Neural progenitor cell (in vitro differentiated cells): ENCODE measurements at regions not wholly inside any gene's neighbourhood (a gene's known extent, or its start where the extent isn't known, plus 50 kb on each side); places are given as distances from the start of the nearest gene placed in this dataset.
A peak's percentile ranks its signal among the peaks of the same experiment; 100 is the strongest.

Source experiments
- DNase-seq: peaks from one replicate; pipeline ENCODE4 v3.0.0-alpha.2; 2016; ENCODE audit warnings: low spot score
- H2AFZ ChIP-seq: fragments of 200-600 bp; sonication (generic); replicated peaks from 2 replicates; pipeline ENCODE4 v1.6.1; 2016; ENCODE audit warnings: antibody characterized with exemption
- H3F3A ChIP-seq: fragments of 200-600 bp; sonication (generic); 2 replicates; pipeline ENCODE4 v1.6.1; 2016; ENCODE audit warnings: antibody characterized with exemption, low read depth
- H3K27ac ChIP-seq: fragments of 200-600 bp; sonication (generic); 2 replicates; pipeline ENCODE4 v1.5.1; 2016; ENCODE audit warnings: mild to moderate bottlenecking
- H3K27me3 ChIP-seq: fragments of 200-600 bp; sonication (generic); 2 replicates; pipeline ENCODE4 v1.6.1; 2016; ENCODE audit warnings: mild to moderate bottlenecking, moderate library complexity
- H3K36me3 ChIP-seq: fragments of 200-600 bp; sonication (generic); 2 replicates; pipeline ENCODE4 v1.5.1; 2016
- H3K4me1 ChIP-seq: fragments of 200-600 bp; sonication (generic); 2 replicates; pipeline ENCODE4 v1.6.1; 2016; ENCODE audit warnings: mixed run types
- H3K4me2 ChIP-seq: fragments of 200-600 bp; sonication (generic); 2 replicates; pipeline ENCODE4 v1.6.1; 2016
- H3K4me3 ChIP-seq: fragments of 200-600 bp; sonication (generic); 2 replicates; pipeline ENCODE4 v1.5.1; 2016
- H3K79me2 ChIP-seq: fragments of 200-600 bp; sonication (generic); 2 replicates; pipeline ENCODE4 v1.6.1; 2016; ENCODE audit warnings: low read depth
- H3K9ac ChIP-seq: fragments of 200-600 bp; sonication (generic); 2 replicates; pipeline ENCODE4 v1.6.1; 2016
- H3K9me3 ChIP-seq: fragments of 200-600 bp; sonication (generic); 2 replicates; pipeline ENCODE4 v1.5.1; 2016; ENCODE audit warnings: low read depth
- H4K20me1 ChIP-seq: fragments of 200-600 bp; sonication (generic); 2 replicates; pipeline ENCODE4 v1.6.1; 2016; ENCODE audit warnings: low read depth
- H3K27ac Mint-ChIP-seq: 3 replicates; pipeline ENCODE4 v1.8.0; 2021; ENCODE audit warnings: mixed read lengths
- H3K27me3 Mint-ChIP-seq: 2 replicates; pipeline ENCODE4 v1.8.0; 2022; ENCODE audit warnings: low read depth, mild to moderate bottlenecking, inconsistent platforms, moderate library complexity, mixed read lengths; ENCODE audit not compliant: insufficient read depth
- H3K36me3 Mint-ChIP-seq: 3 replicates; pipeline ENCODE4 v1.8.0; 2021; ENCODE audit warnings: mixed read lengths
- H3K4me1 Mint-ChIP-seq: 3 replicates; pipeline ENCODE4 v1.8.0; 2021; ENCODE audit warnings: mixed read lengths
- H3K4me3 Mint-ChIP-seq: 3 replicates; pipeline ENCODE4 v1.8.0; 2021; ENCODE audit warnings: mild to moderate bottlenecking, moderate library complexity, mixed read lengths
- H3K9me3 Mint-ChIP-seq: 3 replicates; pipeline ENCODE4 v1.8.0; 2020; ENCODE audit warnings: mixed read lengths
- EZH2 ChIP-seq: fragments of 200-600 bp; sonication (generic); IDR thresholded peaks from 2 replicates; pipeline ENCODE4 v1.6.1; 2017; ENCODE audit warnings: antibody characterized with exemption, mild to moderate bottlenecking, moderate library complexity
- EZH2phosphoT487 ChIP-seq: fragments of 200-600 bp; sonication (generic); IDR thresholded peaks from 2 replicates; pipeline ENCODE4 v1.6.1; 2017; ENCODE audit warnings: antibody characterized with exemption
- TF ChIP-seq, protein P1 (sequence below): fragments of 200-600 bp; sonication (generic); IDR thresholded peaks from 2 replicates; pipeline ENCODE4 v1.5.1; 2017; ENCODE audit warnings: antibody characterized with exemption, mild to moderate bottlenecking

DNA sequence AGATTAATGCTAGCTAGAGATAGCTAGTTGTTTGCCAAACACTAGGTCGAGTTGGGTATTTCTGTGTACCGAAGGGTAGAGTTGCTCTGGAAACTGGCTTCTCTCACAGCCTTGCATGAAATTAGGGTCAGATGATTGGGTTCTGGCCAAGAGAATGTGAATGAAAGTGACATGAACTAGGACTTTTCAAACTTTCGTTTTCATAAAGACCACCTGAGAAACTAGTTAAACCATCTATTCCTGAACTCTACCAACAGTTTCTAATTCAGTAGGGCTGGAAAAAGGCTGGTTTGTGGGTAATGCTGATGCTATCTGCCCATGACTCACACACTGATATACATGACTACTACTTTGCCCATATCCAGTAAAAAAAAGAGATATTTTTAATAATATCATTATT lies 157.6 kb downstream of the GASK1B start:
- H2AFZ ChIP-seq: no peak overlapping the region
- peaks cover 33% of the 10 kb centered on the region for H3K4me1 Mint-ChIP-seq

DNA sequence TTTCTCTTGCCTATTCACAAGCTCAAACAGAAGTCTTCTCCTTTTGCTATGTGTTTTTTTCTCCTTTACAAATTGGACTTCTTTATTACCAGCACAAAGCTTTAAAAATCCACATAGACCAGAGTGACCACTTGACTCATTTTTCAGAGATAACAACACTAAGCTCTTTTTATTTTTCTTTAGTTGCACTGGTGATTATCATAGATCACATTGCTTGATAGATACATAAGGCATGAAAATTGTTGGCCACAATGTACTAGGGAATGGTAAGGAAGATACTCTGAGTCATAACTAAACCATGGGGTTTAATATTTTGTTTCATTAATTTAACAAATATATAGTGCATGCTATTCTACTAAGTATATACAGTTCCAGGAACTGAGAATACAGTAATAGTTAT lies 159.0 kb downstream of the GASK1B start:
- Histone ChIP-seq H3K27me3 (no peaks in the 10 kb centered on the region), H3K4me1 (peaks cover 8% of the 10 kb centered on the region), H3F3A (no peaks in the 10 kb centered on the region), H3K36me3 (no peaks in the 10 kb centered on the region), H3K4me2 (no peak overlapping the region), H4K20me1 (no peaks in the 10 kb centered on the region), H3K79me2 (no peaks in the 10 kb centered on the region), H2AFZ (no peak overlapping the region), H3K27ac (no peak overlapping the region), H3K9me3 (no peaks in the 10 kb centered on the region), H3K9ac (no peak overlapping the region), H3K4me3 (no peak overlapping the region)
- no peaks in the 10 kb centered on the region for H3K36me3 Mint-ChIP-seq
- DNase-seq: no peak
- TF ChIP-seq EZH2phosphoT487: no peak
- TF ChIP-seq, protein P1, sequence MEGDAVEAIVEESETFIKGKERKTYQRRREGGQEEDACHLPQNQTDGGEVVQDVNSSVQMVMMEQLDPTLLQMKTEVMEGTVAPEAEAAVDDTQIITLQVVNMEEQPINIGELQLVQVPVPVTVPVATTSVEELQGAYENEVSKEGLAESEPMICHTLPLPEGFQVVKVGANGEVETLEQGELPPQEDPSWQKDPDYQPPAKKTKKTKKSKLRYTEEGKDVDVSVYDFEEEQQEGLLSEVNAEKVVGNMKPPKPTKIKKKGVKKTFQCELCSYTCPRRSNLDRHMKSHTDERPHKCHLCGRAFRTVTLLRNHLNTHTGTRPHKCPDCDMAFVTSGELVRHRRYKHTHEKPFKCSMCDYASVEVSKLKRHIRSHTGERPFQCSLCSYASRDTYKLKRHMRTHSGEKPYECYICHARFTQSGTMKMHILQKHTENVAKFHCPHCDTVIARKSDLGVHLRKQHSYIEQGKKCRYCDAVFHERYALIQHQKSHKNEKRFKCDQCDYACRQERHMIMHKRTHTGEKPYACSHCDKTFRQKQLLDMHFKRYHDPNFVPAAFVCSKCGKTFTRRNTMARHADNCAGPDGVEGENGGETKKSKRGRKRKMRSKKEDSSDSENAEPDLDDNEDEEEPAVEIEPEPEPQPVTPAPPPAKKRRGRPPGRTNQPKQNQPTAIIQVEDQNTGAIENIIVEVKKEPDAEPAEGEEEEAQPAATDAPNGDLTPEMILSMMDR: no peak
- TF ChIP-seq EZH2: no peak
- no peaks in the 10 kb centered on the region for H3K9me3 Mint-ChIP-seq
- peaks cover 38% of the 10 kb centered on the region for H3K4me1 Mint-ChIP-seq
- H3K27me3 Mint-ChIP-seq: no peaks in the 10 kb centered on the region
- H3K27ac Mint-ChIP-seq: no peak overlapping the region
- no peak overlapping the region for H3K4me3 Mint-ChIP-seq

More for the DNA sequence above, 157.6 kb downstream of the GASK1B start:
- Histone ChIP-seq H3K4me1 (peaks cover 4% of the 10 kb centered on the region), H3K4me2 (no peak overlapping the region), H3K4me3 (no peak overlapping the region), H3K79me2 (no peaks in the 10 kb centered on the region), H3K9ac (no peak overlapping the region), H3F3A (no peaks in the 10 kb centered on the region), H3K9me3 (no peaks in the 10 kb centered on the region), H4K20me1 (no peaks in the 10 kb centered on the region), H3K27me3 (no peaks in the 10 kb centered on the region), H3K36me3 (no peaks in the 10 kb centered on the region), H3K27ac (no peak overlapping the region)
- no peaks in the 10 kb centered on the region for H3K9me3 Mint-ChIP-seq
- TF ChIP-seq EZH2: no peak
- no peak overlapping the region for H3K27ac Mint-ChIP-seq
- H3K4me3 Mint-ChIP-seq: no peak overlapping the region
- H3K27me3 Mint-ChIP-seq: no peaks in the 10 kb centered on the region
- H3K36me3 Mint-ChIP-seq: no peaks in the 10 kb centered on the region
- DNase-seq: no peak

DNA sequence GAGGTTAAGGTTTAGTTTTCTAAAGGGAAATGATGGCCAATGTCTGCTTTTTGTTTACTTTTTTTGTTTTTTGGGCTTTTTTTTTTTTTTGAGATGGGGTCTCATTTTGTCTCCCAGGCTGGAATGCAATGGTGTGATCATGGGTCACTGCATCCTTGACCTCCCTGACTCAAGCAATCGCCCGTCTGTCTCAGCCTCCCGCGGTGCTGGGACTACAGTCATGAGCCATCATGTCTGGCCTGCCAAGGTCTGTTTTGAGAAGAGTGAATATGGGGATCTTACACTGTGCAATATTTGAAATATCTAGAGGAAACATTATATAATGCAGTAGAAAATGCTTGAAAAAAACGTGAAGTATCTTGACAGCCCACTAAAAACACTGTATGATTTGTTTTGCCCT lies 162.5 kb downstream of the GASK1B start:
- Mint-ChIP-seq H3K27me3 (peaks cover 3% of the 10 kb centered on the region), H3K4me3 (no peak overlapping the region), H3K9me3 (no peaks in the 10 kb centered on the region), H3K27ac (peak overlapping the region; percentile 89), H3K36me3 (peaks cover 3% of the 10 kb centered on the region), H3K4me1 (peaks cover 34% of the 10 kb centered on the region)
- Histone ChIP-seq H3K79me2 (no peaks in the 10 kb centered on the region), H3K9ac (no peak overlapping the region), H3K27ac (no peak overlapping the region), H3K27me3 (no peaks in the 10 kb centered on the region), H4K20me1 (no peaks in the 10 kb centered on the region), H3K4me1 (peaks cover 8% of the 10 kb centered on the region), H3K4me2 (no peak overlapping the region), H3K9me3 (no peaks in the 10 kb centered on the region), H3K4me3 (no peak overlapping the region), H3F3A (no peaks in the 10 kb centered on the region), H2AFZ (no peak overlapping the region), H3K36me3 (no peaks in the 10 kb centered on the region)
- peak; percentile 77 for DNase-seq
- TF ChIP-seq EZH2phosphoT487: no peak
- TF ChIP-seq, protein P1: no peak
- TF ChIP-seq EZH2: no peak

DNA sequence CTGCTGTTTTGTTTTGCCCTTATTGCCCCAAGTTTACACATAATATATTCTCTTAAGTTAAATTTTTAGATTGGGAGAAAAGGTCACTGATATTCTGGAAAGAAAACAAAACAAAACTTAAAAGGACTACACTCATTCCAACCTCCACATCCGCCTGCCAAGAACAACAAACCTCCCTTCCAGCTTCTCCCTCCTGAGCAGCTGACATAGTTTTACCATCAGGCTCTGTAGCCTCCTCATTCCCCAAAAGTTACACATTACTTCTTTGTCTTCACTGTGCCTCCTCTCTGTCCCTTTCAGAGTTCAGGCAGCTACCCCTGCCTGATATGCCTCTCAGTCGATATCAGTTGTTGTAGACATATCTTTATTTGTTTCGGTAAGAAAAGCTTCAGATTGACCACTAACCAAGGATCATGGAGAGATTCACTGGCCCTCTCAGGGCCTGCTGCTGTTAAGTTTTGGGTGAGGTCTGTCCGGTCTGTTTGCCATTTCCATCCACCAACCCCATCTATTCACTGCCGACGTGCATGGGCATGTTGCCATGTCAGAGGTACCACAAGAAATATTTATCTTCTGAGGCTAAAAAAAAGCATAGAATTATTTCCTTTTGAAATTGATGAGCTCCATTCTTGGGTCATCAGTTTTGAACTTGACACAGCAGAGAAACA lies 164.1 kb downstream of the GASK1B start:
- DNase-seq: no peak
- Mint-ChIP-seq H3K9me3 (no peaks in the 10 kb centered on the region), H3K27ac (peak overlapping the region; percentile 92), H3K4me3 (no peak overlapping the region), H3K36me3 (peaks cover 3% of the 10 kb centered on the region), H3K27me3 (peaks cover 4% of the 10 kb centered on the region), H3K4me1 (peaks cover 40% of the 10 kb centered on the region)
- Histone ChIP-seq H3F3A (no peaks in the 10 kb centered on the region), H3K36me3 (no peaks in the 10 kb centered on the region), H3K9ac (no peak overlapping the region), H3K4me1 (peaks cover 22% of the 10 kb centered on the region), H3K27me3 (no peaks in the 10 kb centered on the region), H4K20me1 (no peaks in the 10 kb centered on the region), H3K79me2 (no peaks in the 10 kb centered on the region), H3K4me3 (no peak overlapping the region), H2AFZ (no peak overlapping the region), H3K4me2 (no peak overlapping the region), H3K9me3 (no peaks in the 10 kb centered on the region), H3K27ac (no peak overlapping the region)
- no peak for TF ChIP-seq EZH2
- TF ChIP-seq, protein P1: no peak
- TF ChIP-seq EZH2phosphoT487: no peak
